Neural progenitor cell (in vitro differentiated cells): ENCODE measurements at regions not wholly inside any gene's neighbourhood (a gene's known extent, or its start where the extent isn't known, plus 50 kb on each side); places are given as distances from the start of the nearest gene placed in this dataset.

ENCODE experiments used
- CTCF ChIP-seq: fragments of 200-600 bp; sonication (generic); IDR thresholded peaks from 2 replicates; pipeline ENCODE4 v1.5.1; 2017; ENCODE audit warnings: antibody characterized with exemption, mild to moderate bottlenecking
- EZH2 ChIP-seq: fragments of 200-600 bp; sonication (generic); IDR thresholded peaks from 2 replicates; pipeline ENCODE4 v1.6.1; 2017; ENCODE audit warnings: antibody characterized with exemption, mild to moderate bottlenecking, moderate library complexity
- EZH2phosphoT487 ChIP-seq: fragments of 200-600 bp; sonication (generic); IDR thresholded peaks from 2 replicates; pipeline ENCODE4 v1.6.1; 2017; ENCODE audit warnings: antibody characterized with exemption

GRCh38 chr13:43964698-43965458 lies 85.2 kb downstream of the LACC1 start:
- TF ChIP-seq CTCF (no peak), EZH2 (no peak), EZH2phosphoT487 (no peak)
